AG04450 (cell line): ENCODE measurements at regions not wholly inside any gene's neighbourhood (a gene's known extent, or its start where the extent isn't known, plus 50 kb on each side); places are given as distances from the start of the nearest gene placed in this dataset.

Source experiments
- CTCF ChIA-PET: fragments of 300-600, 350-600 bp; formaldehyde crosslinking; extraction: SDS; loops from one replicate; lab custom pipeline; 2022; ENCODE audit warnings: antibody characterized with exemption, inconsistent platforms; lab: Charles Lee
- POLR2A ChIA-PET: fragments of 350-600 bp; formaldehyde crosslinking; extraction: SDS; loops from one replicate; lab custom pipeline; 2021; ENCODE audit warnings: antibody characterized with exemption, inconsistent platforms; lab: Yijun Ruan, JAX
- DNase-seq: peaks from one replicate; pipeline ENCODE4 v3.0.0-alpha.2; 2011; ENCODE audit warnings: low read depth, low spot score
- H3K27ac ChIP-seq: one replicate; pipeline ENCODE4 v1.5.1; 2012; ENCODE audit warnings: low read depth, low read length, control low read depth
- H3K27me3 ChIP-seq: one replicate; pipeline ENCODE4 v1.6.0; 2012; ENCODE audit warnings: low read length; ENCODE audit not compliant: control insufficient read depth, insufficient read depth
- H3K4me3 ChIP-seq: 2 replicates; pipeline ENCODE4 v1.5.1; 2011; ENCODE audit warnings: mild to moderate bottlenecking, low read depth, low read length, control low read depth
- H3K9me3 ChIP-seq: 2 replicates; pipeline ENCODE4 v1.5.1; 2012; ENCODE audit warnings: low read length; ENCODE audit not compliant: control insufficient read depth, insufficient read depth
- CTCF ChIP-seq: IDR thresholded peaks from 2 replicates; pipeline ENCODE4 v1.5.1; 2011; ENCODE audit warnings: low read depth, low read length, control low read depth, inconsistent platforms

GRCh38 chr2:6531304-6531703 is 334.4 kb downstream of the CMPK2 start:
- TF ChIP-seq CTCF, result no peak
- CTCF ChIA-PET, result no interaction called here
- no peaks in the 10 kb centered on the region for H3K27me3 ChIP-seq
- H3K9me3 ChIP-seq, result no peaks in the 10 kb centered on the region
- no peak overlapping the region for H3K27ac ChIP-seq
- no peak for DNase-seq
- H3K4me3 ChIP-seq, result no peak overlapping the region
- POLR2A ChIA-PET, result no interaction called here

- ChIA-PET POLR2A (no interaction called here), CTCF (no interaction called here)
- no peak for TF ChIP-seq CTCF
- H3K27ac ChIP-seq, result no peak overlapping the region
- H3K9me3 ChIP-seq, result no peaks in the 10 kb centered on the region
- peaks cover 2% of the 10 kb centered on the region for H3K27me3 ChIP-seq
- H3K4me3 ChIP-seq, result no peak overlapping the region
- no peak for DNase-seq
Observed at GRCh38 chr2:6535572-6535971, 330.1 kb downstream of the CMPK2 start.

- no peak for DNase-seq
- Histone ChIP-seq H3K9me3 (no peaks in the 10 kb centered on the region), H3K27ac (no peak overlapping the region), H3K27me3 (peaks cover 2% of the 10 kb centered on the region), H3K4me3 (no peak overlapping the region)
- POLR2A ChIA-PET, result no interaction called here
- no peak for TF ChIP-seq CTCF
- CTCF ChIA-PET, result no interaction called here
Observed at GRCh38 chr2:6538607-6539006, 327.1 kb downstream of the CMPK2 start.

- no peak for TF ChIP-seq CTCF
- Histone ChIP-seq H3K9me3 (no peaks in the 10 kb centered on the region), H3K27ac (no peak overlapping the region), H3K4me3 (no peak overlapping the region), H3K27me3 (no peaks in the 10 kb centered on the region)
- CTCF ChIA-PET, result no interaction called here
- POLR2A ChIA-PET, result no interaction called here
- no peak for DNase-seq
Observed at GRCh38 chr2:6545336-6545735, 320.4 kb downstream of the CMPK2 start.

GRCh38 chr2:6545795-6546194 is 319.9 kb downstream of the CMPK2 start:
- Histone ChIP-seq H3K9me3 (no peaks in the 10 kb centered on the region), H3K27ac (no peak overlapping the region), H3K27me3 (no peaks in the 10 kb centered on the region), H3K4me3 (no peak overlapping the region)
- no peak for TF ChIP-seq CTCF
- DNase-seq, result no peak
- ChIA-PET POLR2A (no interaction called here), CTCF (no interaction called here)
